ENCODE measurements at regions not wholly inside any gene's neighbourhood (a gene's known extent, or its start where the extent isn't known, plus 50 kb on each side); places are given as distances from the start of the nearest gene placed in this dataset.

DNA sequence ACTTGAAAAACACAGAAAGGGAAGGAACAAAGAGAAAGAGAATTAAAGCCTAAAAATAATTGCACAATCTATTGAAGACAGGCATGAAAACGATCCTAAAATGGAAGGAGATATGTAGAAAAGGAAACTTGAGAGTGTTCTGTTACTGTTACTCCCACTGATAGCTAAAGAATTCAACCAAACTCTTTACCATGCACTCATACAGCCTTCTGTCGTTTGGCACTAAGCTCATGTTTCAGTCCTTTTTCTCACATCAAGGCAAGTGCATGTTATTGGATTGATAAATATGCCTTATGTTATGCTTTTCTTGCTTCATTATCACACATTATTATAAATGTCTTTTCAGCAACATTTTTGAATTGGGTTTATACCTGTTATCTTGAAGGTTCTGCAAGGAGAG is 696.5 kb downstream of the EFNA5 start:
- in situ Hi-C loops (cut with HindIII; ENCODE audit: low sequenced_read_pairs) = no loop called here
- no peak for DNase-seq (ENCODE audit: low spot score)

- in situ Hi-C loops (cut with HindIII; ENCODE audit: low sequenced_read_pairs) = no loop called here
- no peak for DNase-seq (ENCODE audit: low spot score)
Measured at GRCh38 chr5:106966686-106967315, 703.9 kb downstream of the EFNA5 start.

GRCh38 chr5:106964132-106964531 is 706.6 kb downstream of the EFNA5 start:
- in situ Hi-C loops (cut with HindIII; ENCODE audit: low sequenced_read_pairs) = no loop called here
- no peak for DNase-seq (ENCODE audit: low spot score)

DNA sequence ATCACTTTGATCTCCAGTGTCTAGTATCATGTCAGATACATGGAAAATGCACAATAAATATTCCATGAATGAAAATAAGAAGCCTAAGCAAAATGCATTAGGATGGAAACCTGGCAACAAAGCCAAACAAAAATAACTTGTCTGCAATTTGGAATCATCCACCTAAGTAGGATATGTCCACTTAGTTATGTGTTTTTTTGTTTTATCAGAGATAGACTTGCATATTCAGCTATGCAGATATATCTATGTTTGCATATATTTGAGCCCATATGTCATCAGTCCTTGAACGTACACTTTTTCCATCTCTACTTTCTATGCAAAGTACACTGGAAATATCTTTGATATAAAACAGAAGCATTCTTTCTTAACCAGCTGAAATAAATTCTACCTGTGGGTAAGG is 707.1 kb downstream of the EFNA5 start:
- no peak for DNase-seq (ENCODE audit: low spot score)
- in situ Hi-C loops (cut with HindIII; ENCODE audit: low sequenced_read_pairs) = no loop called here

GRCh38 chr5:106962464-106963230 is 708.1 kb downstream of the EFNA5 start:
- DNase-seq (ENCODE audit: low spot score) = no peak
- in situ Hi-C loops (cut with HindIII; ENCODE audit: low sequenced_read_pairs) = no loop called here

- in situ Hi-C loops (cut with HindIII; ENCODE audit: low sequenced_read_pairs) = no loop called here
- no peak for DNase-seq (ENCODE audit: low spot score)
Measured at GRCh38 chr5:106959387-106959786, 711.4 kb downstream of the EFNA5 start.

GRCh38 chr5:106957336-106957735 is 713.4 kb downstream of the EFNA5 start:
- no peak for DNase-seq (ENCODE audit: low spot score)
- in situ Hi-C loops (cut with HindIII; ENCODE audit: low sequenced_read_pairs) = no loop called here

DNA sequence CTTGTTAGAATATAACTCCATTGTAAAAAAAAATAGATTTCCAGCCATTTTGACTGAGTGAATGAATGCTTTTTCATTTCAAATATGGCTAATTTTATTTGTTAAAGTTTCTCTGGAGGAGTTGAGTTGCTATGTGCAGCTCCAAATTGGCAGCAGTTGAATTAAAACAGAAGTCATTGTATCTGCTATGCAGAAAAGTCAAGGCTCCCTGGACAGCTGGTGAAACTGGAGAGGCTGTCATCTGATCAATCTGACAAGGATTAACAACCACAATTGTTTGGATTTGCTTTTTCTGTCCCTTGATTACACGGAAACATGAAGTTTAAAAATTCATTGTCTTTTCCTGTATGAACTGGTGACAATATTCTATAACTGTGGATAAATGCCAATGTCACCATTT is 713.9 kb downstream of the EFNA5 start:
- DNase-seq (ENCODE audit: low spot score) = no peak
- in situ Hi-C loops (cut with HindIII; ENCODE audit: low sequenced_read_pairs) = no loop called here

GRCh38 chr5:106956187-106956586 is 714.5 kb downstream of the EFNA5 start:
- no peak for DNase-seq (ENCODE audit: low spot score)
- in situ Hi-C loops (cut with HindIII; ENCODE audit: low sequenced_read_pairs) = no loop called here

DNA sequence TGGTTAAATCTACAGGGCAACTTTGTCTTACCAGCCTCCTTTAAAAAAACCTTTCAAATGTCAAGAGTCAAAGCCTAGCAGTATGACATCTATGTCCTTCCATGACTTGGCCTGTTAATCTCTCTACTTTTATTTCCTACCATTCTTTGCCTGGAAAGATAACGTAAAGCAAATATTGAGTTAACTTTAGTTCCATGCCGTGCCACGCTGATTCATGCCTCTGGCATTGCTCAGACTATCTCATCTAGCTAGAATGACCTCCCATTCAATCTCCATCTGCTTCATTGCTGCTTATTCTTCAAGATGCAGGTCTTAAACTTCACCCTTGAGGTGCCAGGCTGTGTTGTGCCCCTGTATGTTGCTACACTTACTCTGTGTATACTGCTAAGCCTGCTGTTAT is 729.8 kb downstream of the EFNA5 start:
- in situ Hi-C loops (cut with HindIII; ENCODE audit: low sequenced_read_pairs) = no loop called here
- DNase-seq (ENCODE audit: low spot score) = no peak

DNA sequence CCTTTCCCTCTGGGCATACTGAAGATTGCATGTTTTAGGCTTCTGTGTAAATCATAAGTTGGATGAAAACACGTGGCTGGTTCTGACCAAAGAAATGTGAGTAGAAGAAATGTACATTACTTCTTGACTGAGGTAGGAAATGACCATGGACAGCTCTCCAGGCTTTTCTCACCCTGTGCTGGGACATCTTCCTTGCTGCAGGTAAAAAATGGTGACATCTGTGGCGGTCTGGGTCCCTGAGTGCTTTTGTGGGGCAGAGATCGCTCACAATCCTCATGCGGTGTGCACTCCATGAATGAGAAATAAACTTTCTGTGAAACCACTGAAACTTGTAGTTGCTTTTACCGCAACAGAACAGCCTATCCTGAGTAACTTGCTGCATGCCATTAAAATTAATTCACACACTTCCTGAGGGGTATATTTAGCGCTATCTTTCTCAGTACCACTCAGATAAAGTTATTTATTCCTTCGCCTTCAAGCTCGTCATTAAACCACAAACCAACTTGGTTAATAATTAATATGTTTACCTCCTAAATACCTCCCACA is 730.4 kb downstream of the EFNA5 start:
- in situ Hi-C loops (cut with HindIII; ENCODE audit: low sequenced_read_pairs) = no loop called here
- no peak for DNase-seq (ENCODE audit: low spot score)

- DNase-seq (ENCODE audit: low spot score) = no peak
- in situ Hi-C loops (cut with HindIII; ENCODE audit: low sequenced_read_pairs) = no loop called here
Measured at GRCh38 chr5:106923409-106923808, 747.3 kb downstream of the EFNA5 start.

DNA sequence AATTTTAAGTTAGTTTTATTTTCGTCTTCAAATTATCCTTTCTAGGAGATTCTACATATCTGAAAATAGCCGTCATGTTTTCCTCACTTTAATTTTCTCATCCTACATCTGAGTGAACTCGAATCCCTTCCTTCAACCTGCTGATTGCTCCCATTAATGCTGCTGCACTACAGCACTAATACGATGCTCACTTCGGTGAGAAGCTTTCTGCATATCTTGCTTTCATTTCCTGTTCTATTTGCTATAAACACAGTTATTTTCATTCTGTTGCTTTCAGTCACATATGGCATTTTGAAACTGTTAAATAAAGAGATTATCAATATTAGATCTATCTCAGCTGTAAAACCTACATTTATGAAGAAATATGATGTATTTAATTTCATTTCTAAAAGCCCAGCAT is 749.2 kb downstream of the EFNA5 start:
- in situ Hi-C loops (cut with HindIII; ENCODE audit: low sequenced_read_pairs) = no loop called here
- no peak for DNase-seq (ENCODE audit: low spot score)

GRCh38 chr5:106910486-106910885 is 760.3 kb downstream of the EFNA5 start:
- DNase-seq (ENCODE audit: low spot score) = no peak
- in situ Hi-C loops (cut with HindIII; ENCODE audit: low sequenced_read_pairs) = no loop called here

- in situ Hi-C loops (cut with HindIII; ENCODE audit: low sequenced_read_pairs) = no loop called here
- no peak for DNase-seq (ENCODE audit: low spot score)
Measured at GRCh38 chr5:106909716-106910115, 761.0 kb downstream of the EFNA5 start.

GRCh38 chr5:106907979-106908378 is 762.8 kb downstream of the EFNA5 start:
- in situ Hi-C loops (cut with HindIII; ENCODE audit: low sequenced_read_pairs) = no loop called here
- DNase-seq (ENCODE audit: low spot score) = no peak

DNA sequence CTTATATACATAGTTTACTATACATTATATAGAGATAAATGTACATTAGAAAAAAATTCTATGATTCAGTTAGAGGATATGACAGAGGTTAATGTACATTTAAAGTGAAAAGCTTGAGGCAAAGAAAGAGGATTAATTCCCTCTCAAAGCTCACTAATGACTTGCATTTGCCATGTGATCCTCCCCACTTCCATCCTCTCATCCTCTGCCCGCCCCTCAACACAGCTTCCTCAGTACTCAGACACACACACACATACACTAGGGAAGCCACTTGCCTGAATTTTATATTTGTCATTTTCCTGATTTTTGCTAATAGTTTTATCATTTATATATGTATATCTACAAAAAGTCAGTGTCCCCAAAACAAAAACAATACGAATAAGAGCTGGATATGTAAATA is 764.5 kb downstream of the EFNA5 start:
- in situ Hi-C loops (cut with HindIII; ENCODE audit: low sequenced_read_pairs) = no loop called here
- DNase-seq (ENCODE audit: low spot score) = no peak

- in situ Hi-C loops (cut with HindIII; ENCODE audit: low sequenced_read_pairs) = no loop called here
- no peak for DNase-seq (ENCODE audit: low spot score)
Measured at GRCh38 chr5:106894964-106895363, 775.8 kb downstream of the EFNA5 start.

GRCh38 chr5:106882035-106882434 is 788.7 kb downstream of the EFNA5 start:
- in situ Hi-C loops (cut with HindIII; ENCODE audit: low sequenced_read_pairs) = no loop called here
- DNase-seq (ENCODE audit: low spot score) = no peak

DNA sequence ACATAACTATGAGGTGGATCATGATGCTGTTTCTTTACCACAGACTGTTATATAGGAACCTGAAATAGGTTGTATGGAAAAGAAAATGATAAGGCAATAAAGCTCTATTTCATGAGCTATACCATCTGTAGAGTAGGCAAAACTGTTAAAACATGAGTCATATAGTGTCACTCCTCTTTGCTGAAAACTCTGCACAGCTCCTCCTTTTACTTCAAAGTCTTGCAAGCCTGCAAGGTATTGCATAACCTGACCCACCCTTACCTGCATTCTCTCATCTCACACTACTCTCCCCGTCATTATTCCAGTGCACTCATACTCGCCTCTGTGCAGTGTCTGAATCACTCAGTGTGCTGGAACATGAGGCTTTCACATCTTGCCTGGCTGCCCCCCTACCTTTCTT is 790.1 kb downstream of the EFNA5 start:
- no peak for DNase-seq (ENCODE audit: low spot score)
- in situ Hi-C loops (cut with HindIII; ENCODE audit: low sequenced_read_pairs) = no loop called here

DNA sequence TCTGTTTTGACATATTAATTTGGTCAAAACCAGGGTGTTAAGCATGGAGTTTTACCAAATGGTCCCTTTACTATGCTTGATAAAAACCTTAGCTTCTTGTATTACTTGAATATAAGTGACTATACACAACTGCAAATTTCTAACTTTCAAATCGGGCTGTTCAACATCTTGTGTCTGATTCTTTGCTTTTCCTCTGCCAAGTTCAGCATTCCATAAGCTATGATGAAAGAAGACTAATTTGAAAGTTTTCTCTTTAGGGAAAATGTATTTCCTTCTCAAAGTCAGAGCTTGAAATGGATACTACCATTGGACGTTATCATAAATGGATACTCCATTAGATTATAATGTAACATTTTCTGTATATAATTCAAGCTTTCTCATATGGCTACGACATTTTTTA is 792.9 kb downstream of the EFNA5 start:
- in situ Hi-C loops (cut with HindIII; ENCODE audit: low sequenced_read_pairs) = no loop called here
- DNase-seq (ENCODE audit: low spot score) = no peak
